Anterior cingulate cortex (tissue), 58 donors: ENCODE measurements at regions not wholly inside any gene's neighbourhood (a gene's known extent, or its start where the extent isn't known, plus 50 kb on each side); places are given as distances from the start of the nearest gene placed in this dataset.

ENCODE experiments used
- DNase-seq, 58 donors: peaks; one replicate each; lab custom pipeline; 2025; lab: John Stamatoyannopoulos, UW

GRCh38 chr18:40932862-40933261 lies 1022.2 kb upstream of the PIK3C3 start:
- DNase-seq, result no peak

GRCh38 chr18:40930211-40930882 lies 1024.7 kb upstream of the PIK3C3 start:
- no peak for DNase-seq

GRCh38 chr18:40929399-40929798 lies 1025.6 kb upstream of the PIK3C3 start:
- DNase-seq, result no peak

- no peak for DNase-seq
Observed at GRCh38 chr18:40926679-40927078, 1028.4 kb upstream of the PIK3C3 start.

GRCh38 chr18:40925071-40925541 lies 1029.9 kb upstream of the PIK3C3 start:
- no peak for DNase-seq

GRCh38 chr18:40921845-40922629 lies 1033.0 kb upstream of the PIK3C3 start:
- no peak for DNase-seq

GRCh38 chr18:40917056-40917455 lies 1038.0 kb upstream of the PIK3C3 start:
- DNase-seq, result no peak

- no peak for DNase-seq
Observed at GRCh38 chr18:40915724-40916123, 1039.3 kb upstream of the PIK3C3 start.

- no peak for DNase-seq
Observed at GRCh38 chr18:40911582-40912254, 1043.3 kb upstream of the PIK3C3 start.

- no peak for DNase-seq
Observed at GRCh38 chr18:40911041-40911440, 1044.0 kb upstream of the PIK3C3 start.

- no peak for DNase-seq
Observed at GRCh38 chr18:40907842-40908241, 1047.2 kb upstream of the PIK3C3 start.

- no peak for DNase-seq
Observed at GRCh38 chr18:40904295-40904694, 1050.7 kb upstream of the PIK3C3 start.

GRCh38 chr18:40902436-40902835 lies 1052.6 kb upstream of the PIK3C3 start:
- no peak for DNase-seq

- no peak for DNase-seq
Observed at GRCh38 chr18:40897884-40898283, 1057.2 kb upstream of the PIK3C3 start.

- no peak for DNase-seq
Observed at GRCh38 chr18:40883271-40883670, 1071.8 kb upstream of the PIK3C3 start.

GRCh38 chr18:40882468-40882867 lies 1072.6 kb upstream of the PIK3C3 start:
- DNase-seq, result no peak

- no peak for DNase-seq
Observed at GRCh38 chr18:40878371-40878770, 1076.7 kb upstream of the PIK3C3 start.

- no peak for DNase-seq
Observed at GRCh38 chr18:40877096-40877495, 1077.9 kb upstream of the PIK3C3 start.

- no peak for DNase-seq
Observed at GRCh38 chr18:40875101-40875615, 1079.9 kb upstream of the PIK3C3 start.

- no peak for DNase-seq
Observed at GRCh38 chr18:40874233-40874632, 1080.8 kb upstream of the PIK3C3 start.
